NB4 (cell line): ENCODE measurements at regions not wholly inside any gene's neighbourhood (a gene's known extent, or its start where the extent isn't known, plus 50 kb on each side); places are given as distances from the start of the nearest gene placed in this dataset.

ENCODE experiments used
- DNase-seq: peaks from one replicate; pipeline ENCODE4 v3.0.0; 2010; ENCODE audit warnings: low read depth
- H3K4me3 ChIP-seq: one replicate; pipeline ENCODE4 v1.5.1; 2011; ENCODE audit warnings: mild to moderate bottlenecking, low read depth, low read length, moderate library complexity
- MYC ChIP-seq: IDR thresholded peaks from 2 replicates; pipeline ENCODE4 v1.6.1; 2011; ENCODE audit warnings: low read depth, low read length
- POLR2A ChIP-seq: IDR thresholded peaks from 2 replicates; pipeline ENCODE4 v1.6.1; 2011; ENCODE audit warnings: mild to moderate bottlenecking; ENCODE audit not compliant: insufficient read length; ENCODE audit errors: extremely low read depth
- TF ChIP-seq, protein P1 (sequence below): IDR thresholded peaks from one replicate; pipeline ENCODE4 v1.5.1; 2012; ENCODE audit warnings: low read depth, low read length
- TF ChIP-seq, protein P2 (sequence below): IDR thresholded peaks from 2 replicates; pipeline ENCODE4 v1.6.1; 2011; ENCODE audit warnings: low read depth, low read length

DNA sequence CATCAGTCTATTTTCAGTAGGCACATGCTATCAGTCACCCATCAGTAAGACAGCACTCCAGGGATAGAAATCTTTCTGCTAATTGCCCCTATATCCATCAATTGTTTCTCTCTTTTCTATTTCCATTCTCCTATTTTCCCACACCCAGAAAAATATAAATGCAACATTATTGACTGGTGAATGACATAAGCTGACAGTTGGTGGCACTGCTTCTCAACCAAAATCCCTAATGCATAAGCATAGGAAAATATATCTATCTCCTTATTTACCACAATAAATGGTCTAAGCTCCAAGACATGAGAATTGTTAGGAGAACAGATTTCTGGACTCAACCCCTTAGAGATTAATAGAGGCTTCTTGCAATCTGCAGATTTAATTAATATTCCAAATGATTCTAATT, 64.0 kb upstream of the REG3A start:
- TF ChIP-seq, protein P1, sequence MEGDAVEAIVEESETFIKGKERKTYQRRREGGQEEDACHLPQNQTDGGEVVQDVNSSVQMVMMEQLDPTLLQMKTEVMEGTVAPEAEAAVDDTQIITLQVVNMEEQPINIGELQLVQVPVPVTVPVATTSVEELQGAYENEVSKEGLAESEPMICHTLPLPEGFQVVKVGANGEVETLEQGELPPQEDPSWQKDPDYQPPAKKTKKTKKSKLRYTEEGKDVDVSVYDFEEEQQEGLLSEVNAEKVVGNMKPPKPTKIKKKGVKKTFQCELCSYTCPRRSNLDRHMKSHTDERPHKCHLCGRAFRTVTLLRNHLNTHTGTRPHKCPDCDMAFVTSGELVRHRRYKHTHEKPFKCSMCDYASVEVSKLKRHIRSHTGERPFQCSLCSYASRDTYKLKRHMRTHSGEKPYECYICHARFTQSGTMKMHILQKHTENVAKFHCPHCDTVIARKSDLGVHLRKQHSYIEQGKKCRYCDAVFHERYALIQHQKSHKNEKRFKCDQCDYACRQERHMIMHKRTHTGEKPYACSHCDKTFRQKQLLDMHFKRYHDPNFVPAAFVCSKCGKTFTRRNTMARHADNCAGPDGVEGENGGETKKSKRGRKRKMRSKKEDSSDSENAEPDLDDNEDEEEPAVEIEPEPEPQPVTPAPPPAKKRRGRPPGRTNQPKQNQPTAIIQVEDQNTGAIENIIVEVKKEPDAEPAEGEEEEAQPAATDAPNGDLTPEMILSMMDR, result no peak
- TF ChIP-seq MYC, result no peak
- TF ChIP-seq POLR2A, result no peak
- TF ChIP-seq, protein P2, sequence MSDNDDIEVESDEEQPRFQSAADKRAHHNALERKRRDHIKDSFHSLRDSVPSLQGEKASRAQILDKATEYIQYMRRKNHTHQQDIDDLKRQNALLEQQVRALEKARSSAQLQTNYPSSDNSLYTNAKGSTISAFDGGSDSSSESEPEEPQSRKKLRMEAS, result no peak

DNA sequence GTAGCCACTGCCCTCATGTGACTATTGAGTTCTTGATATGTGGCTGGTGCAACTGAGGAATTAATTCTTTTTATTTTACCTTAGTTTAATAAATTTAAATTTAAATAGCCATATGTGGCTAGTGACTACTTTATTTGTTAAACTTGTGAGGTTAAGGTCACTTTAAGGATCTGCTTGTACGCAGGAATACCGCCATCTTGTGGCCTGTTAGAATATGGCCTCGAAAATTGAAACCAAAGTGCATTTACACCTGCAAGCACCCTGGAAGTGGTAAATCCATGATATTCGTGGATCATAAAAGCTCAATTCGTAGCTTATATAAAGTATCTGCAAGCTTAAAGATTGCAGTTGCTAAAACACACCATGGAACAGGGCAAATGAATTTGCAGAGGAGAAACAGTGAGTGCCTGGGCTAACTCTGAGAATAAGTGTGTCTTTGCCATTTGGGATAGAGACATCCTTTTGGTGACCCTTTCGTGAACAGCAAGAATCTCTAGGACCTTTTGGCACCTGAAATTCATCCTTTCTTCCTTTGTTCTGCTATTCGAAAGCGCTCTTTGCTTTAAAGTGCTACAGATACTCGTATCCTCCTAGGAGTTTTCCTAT, 59.9 kb upstream of the REG3A start:
- TF ChIP-seq, protein P2, result no peak
- TF ChIP-seq, protein P1, result peak; percentile 79
- peak; percentile 70 for DNase-seq
- H3K4me3 ChIP-seq, result no peak overlapping the region

More for the DNA sequence above, 64.0 kb upstream of the REG3A start:
- no peak overlapping the region for H3K4me3 ChIP-seq
- peak; percentile 6 for DNase-seq

DNA sequence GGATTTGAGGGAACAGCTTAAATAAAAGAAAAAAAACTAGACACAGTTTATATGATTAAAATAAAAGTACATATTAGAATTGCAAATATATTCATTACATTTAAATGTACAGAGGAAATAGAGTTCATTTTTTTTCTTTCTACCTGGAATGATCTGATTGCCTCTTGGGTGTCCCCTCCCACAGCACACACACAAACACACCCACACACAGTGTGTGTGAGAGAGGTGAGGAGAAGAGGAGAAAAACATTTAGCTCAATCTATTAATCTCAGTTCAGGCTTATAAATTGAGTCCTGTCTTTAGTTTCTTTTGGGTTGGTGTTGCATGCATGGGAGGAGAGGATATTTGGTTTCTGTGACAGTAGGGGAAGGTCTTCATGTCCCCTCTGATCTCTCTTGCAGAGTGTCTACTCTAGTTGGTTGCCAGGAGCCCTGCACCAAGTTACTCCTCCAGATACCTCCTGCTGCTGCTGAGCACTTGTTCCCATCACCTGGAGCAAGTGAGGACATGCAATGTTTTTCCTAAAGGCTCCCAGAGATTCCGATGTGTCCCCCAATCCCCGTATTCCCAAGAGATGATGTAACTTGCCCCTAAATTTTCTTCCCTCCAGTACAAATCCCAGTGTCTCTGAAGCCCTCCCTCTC, 50.8 kb upstream of the REG3A start:
- no peak overlapping the region for H3K4me3 ChIP-seq
- TF ChIP-seq POLR2A, result no peak
- TF ChIP-seq, protein P1, result no peak
- TF ChIP-seq, protein P2, result no peak
- no peak for TF ChIP-seq MYC
- no peak for DNase-seq
